ENCODE measurements at regions not wholly inside any gene's neighbourhood (a gene's known extent, or its start where the extent isn't known, plus 50 kb on each side); places are given as distances from the start of the nearest gene placed in this dataset.

DNA sequence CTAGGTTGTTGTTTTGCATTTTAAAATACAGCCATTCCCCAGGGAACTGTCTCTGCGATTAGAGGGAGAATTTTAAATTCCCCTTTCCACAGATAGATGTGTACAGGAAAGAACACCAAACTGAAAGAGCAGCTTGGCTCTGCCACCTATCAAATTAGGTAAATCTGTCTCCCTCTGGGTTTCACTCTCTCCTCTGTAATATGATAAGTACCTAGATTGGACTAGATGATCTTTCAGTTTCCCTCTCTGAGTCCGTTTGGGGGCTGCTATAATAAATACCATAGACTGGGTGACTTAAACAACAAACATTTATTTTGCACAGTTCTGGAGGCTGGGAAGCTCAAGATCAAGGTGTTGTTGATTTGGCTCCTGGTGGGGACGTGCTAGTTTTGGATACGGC, 186.0 kb downstream of the KIF20B start:
- DNase-seq (ENCODE audit: low spot score): no peak

DNA sequence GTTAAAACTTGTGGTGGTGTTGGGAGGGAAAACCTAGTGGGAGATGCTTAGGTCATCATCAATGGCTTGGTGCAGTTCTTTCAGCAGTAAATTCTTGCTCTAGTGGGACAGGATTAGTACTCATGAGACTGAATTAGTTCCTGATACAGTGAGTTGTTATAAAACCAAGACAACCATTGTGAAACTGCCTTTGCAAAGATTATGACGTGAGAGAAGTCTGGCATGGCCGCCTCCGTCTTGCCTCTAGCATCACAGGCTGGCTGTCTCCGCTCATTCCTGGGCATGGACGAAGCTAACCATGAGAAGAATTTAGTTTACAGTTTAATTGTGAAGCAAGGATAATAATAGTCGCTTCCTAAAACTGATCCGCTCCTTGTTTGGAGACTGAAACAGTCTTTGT, 186.4 kb downstream of the KIF20B start:
- DNase-seq (ENCODE audit: low spot score): no peak

DNA sequence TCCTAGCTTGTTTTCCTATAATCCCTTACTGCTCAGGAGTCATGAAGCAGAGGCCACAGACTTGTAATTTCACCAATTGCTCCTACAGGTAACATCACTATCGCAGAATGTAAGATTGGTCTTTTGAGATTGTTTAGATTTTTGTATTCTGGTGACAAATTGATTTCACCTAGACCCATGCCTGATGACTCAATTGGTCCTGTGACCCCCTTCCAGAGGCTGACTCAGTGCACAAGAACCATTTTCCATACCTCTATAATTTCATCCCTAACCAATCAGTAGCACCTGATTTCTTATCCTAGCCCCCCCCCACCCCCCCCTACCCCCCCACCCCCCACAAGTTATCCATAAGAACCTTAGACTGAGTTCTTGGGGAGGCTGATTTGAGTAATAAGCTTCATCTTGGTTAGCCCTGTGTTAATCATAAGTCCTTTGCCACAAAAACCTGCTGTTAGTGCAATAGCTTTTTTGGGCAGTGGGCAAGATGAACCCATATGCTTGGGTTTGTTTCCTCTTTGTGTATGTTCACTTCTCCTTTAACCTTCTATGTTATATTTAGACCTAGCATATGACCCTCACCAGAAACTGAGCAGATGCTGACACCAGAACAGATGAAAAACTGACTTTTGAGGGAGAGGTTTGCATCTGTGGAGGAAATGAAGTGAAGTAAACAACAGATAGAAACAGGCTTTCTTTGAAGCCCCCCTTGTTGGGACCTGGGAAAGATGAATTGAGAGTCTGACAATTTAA, 187.1 kb downstream of the KIF20B start:
- no peak for DNase-seq (ENCODE audit: low spot score)

DNA sequence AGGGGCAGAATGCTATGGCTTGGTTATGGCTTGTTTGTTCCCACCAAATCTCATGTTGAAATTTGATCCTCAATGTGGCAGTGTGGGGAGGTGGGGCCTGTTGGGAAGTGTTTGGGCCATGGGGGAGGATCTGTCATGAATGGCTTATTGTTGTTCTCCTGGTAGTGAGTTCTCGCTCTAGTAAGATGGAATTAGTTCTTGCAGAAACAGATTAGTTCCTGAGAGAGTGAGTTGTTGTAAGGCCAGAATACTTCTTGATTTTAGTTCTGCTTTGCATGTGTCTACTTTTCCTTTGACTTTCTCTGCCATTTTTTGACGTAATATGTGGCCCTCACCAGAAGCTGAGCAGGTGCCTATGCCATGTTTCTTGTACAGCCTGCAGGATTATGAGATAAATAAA, 188.2 kb downstream of the KIF20B start:
- no peak for DNase-seq (ENCODE audit: low spot score)

DNA sequence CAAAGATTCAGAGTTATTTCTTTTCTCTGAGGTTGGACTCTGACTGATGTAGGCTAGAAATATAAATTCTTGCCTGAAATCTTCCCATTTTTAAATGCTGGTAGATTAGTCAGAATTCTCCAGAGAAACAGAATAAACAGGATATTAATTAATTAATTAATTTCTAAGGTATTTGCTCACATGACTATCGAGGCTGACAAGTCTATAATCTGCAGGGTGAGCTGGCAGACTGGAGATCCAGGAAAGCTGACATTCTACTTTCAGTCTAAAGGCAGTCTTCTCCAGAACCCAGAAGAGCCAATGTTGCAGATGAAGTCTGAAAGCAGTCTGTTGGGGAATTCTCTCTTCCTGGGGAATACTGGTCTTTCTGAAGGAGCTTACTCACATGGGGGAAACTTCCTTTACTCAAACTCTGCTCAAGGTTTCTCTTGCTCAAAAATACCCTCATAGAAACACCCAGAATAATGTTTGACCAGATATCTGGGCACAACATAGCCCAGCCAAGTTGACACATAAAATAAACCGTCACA, 189.7 kb downstream of the KIF20B start:
- DNase-seq (ENCODE audit: low spot score): no peak

DNA sequence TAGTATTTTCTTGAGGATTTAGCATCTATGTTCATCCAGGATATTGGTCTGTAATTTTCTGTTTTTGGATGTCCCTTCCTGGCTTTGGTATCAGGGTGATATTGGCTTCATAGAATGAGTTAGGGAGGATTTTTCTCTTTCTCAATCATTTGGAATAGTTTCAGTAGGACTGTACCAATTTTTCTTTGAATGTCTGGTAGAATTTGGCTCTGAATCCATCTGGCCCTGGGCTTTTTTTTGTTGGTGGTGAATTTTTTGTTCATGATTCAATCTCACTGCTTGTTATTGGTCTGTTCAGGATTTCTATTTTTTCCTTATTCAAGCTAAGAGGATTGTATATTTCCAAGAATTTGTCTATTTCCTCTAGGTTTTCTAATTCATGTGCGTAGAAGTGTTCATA, 192.7 kb downstream of the KIF20B start:
- DNase-seq (ENCODE audit: low spot score): no peak

DNA sequence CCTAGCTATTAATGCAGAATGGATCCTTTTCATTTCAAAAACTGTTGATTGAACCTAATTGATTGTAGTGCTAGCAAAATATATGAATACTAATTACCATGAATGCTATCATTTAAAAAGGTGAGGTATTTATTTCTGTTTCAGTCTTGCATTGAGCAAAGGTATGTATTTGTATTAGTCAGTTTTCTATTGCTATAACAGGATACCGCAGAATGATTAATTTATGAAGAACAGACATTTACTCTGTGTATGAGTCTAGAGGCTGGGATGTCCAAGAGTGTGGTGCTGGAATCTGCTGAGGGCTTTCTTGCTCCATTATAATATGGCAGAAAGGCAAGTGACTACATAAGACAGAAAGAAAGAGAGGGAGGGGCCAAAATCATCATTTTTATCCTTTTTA, 199.2 kb downstream of the KIF20B start:
- DNase-seq (ENCODE audit: low spot score): no peak

DNA sequence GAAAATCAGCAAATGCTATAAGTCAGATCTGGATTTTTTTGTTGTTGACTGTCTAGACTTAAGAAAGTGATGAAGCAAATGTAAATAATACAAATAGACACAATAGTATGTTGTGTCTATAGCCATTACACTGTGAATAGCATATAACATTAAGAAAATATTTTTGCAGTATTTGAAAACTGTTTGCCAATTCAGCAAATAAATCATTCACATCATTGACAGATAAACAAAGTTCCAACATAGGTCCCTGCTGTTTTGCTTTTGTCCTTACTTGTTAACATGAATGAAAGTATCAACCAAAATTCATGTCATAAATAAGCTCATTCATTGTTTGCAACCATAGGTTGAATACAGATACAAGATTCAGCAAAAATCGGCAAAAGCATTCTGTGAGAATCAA, 200.5 kb downstream of the KIF20B start:
- DNase-seq (ENCODE audit: low spot score): no peak

DNA sequence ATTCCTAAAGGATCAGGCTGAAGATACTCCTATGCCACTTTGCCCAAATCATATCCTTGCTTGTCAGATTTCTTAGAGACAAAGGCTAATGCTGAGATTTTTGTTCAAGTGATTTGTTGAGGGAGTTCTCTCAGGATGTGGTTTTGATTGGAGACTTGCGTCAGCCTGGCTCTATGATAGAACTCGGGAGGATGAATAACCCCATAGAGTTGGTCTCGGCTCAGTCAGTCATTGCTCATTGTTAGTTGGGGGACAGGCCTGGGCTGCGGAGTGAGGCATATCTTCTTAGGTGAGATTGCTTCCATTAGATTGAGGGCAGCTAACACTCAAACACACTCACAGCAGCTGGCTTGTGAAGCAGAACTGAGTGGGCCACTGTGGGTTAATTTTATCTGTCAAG, 203.4 kb downstream of the KIF20B start:
- no peak for DNase-seq (ENCODE audit: low spot score)

DNA sequence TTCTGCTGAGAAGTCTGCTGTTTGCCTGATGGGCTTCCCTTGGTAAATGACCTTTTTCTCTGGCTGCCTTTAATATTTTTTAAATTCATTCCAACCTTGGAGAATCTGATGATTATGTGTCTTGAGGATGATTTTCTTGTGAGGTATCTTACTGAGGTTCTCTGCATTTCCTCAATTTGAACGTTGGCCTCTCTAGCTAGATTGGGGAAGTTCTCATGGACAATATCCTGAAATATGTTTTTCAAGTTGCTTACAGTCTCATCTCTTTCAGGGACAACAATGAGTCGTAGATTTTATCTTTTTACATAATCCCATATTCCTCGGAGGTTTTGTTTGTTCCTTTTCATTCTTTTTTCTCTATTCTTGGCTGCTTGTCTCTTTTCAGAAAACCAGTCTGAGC, 208.4 kb downstream of the KIF20B start:
- no peak for DNase-seq (ENCODE audit: low spot score)

DNA sequence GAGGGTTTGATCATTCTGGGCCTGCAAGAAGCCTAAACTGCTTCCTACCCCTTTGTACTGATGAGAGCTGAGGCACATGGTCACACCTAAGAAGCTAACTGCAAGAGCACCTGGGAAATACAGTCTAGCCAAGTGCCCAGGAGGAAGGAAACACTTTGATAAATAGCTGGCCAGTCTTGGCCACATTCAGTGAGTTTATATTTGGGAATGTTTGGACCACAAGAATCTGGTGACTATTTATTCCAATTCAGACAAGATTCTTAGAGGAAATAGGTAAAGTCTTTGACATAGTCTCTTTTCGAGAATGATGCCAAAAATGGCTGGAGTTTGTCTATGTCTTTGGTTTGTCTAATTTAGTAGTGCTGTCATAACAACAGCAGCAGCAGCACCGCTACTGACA, 213.6 kb downstream of the KIF20B start:
- DNase-seq (ENCODE audit: low spot score): no peak

DNA sequence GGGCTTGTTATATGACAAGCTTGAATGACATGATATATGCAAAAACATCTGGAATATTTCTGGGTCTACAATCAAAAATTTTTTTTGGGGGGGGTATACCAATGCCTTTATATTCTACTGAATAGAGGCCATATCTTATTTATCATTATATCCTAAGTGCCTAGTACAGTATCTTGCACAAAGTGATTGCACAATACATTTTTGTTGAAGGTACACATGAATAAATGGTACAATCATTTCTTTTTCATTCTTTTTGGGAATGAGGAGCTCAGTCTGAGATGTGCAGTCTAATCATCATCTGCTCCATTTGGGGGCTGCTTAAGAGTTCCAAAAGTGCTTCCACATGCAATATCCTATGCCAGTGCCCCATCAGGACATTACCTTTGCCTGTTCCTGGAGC, 214.6 kb downstream of the KIF20B start:
- DNase-seq (ENCODE audit: low spot score): no peak

DNA sequence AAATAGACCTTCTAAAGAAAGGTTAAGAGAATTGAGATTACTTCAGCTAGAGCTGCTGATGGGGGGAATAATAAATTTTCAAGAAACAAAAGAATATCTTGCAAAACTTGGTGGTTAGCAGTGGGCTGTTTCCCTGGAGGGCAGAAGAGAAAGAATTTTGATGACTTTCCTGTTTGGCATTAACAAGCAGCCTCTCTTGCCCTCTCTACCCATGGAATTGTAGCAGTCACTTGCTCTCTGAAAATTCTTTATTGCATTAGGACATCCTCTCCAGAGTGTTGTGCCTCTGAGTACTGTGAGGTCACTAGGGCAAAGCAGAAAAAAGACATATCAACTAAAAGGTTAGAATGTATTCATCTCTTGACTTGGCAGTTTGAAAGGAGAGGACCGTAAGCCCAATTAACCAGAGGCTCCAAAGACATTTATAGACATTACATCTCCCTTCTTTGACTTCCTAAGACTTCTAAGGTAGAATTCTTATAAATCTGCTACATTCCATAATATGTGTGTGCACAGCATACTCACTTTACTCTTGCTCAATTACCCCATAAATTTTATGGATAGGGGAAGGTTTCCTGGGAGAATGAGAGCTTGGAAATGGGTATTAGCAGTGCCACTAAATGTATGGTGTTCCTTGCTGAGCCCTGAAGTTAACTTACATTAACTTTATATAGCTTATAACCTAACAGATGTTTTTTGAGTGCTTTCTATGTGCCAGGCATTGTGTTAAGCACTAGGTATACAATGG, 215.3 kb downstream of the KIF20B start:
- no peak for DNase-seq (ENCODE audit: low spot score)

DNA sequence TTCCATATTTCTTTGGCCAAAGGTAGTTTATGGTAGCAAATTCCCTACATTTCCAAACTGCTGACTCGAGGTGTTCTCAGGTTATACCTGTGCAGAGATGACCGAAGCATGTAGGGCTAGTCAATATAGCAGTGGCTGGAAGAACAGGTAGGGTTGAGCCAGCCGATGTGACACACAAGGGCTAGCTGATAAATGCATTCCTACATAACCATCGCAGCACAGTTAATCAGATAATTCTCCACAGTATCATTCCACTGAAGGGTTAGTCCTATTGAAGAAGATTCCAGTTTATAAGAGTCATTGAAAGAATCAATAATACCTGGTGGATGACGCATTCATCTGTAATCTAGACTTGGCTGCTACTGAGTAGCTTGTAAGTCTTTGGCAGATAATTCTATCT, 220.0 kb downstream of the KIF20B start:
- no peak for DNase-seq (ENCODE audit: low spot score)

DNA sequence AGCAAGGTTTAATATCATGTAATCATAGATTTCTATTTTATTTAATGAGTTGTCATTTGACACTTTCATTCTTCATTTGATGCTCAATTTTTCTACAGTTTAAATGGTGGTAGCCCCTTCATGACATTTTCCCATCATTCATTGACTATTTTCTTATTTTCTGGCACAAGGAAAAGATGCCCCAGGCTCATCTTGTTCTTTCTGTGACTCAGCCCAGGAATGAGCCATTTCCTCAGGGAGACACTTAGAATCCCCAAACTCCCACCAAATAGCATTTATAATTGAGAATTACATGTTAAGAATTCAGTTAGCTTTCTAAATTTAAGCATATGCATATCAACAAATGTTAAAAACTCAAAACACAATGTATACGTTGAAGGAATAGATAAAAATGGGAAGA, 222.3 kb downstream of the KIF20B start:
- DNase-seq (ENCODE audit: low spot score): no peak

DNA sequence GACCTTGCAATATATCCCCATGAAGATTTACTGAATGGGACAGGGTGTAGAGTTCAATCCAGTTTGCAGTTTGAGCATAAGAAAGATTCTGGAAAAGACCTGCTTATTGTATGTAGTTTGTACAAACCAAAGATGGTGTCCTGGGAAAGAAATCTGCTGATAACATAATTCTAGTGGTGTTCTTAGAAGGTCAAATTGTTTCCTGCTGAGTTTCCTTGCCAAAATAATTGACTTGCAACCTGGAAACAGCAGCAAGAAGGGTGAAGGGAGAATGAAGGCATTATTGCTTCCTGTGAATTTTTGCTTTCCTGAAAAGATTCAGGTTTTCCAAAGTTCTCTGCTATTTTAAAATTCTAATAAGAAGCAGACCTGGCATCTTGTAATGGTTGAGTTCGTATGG, 222.9 kb downstream of the KIF20B start:
- DNase-seq (ENCODE audit: low spot score): no peak

DNA sequence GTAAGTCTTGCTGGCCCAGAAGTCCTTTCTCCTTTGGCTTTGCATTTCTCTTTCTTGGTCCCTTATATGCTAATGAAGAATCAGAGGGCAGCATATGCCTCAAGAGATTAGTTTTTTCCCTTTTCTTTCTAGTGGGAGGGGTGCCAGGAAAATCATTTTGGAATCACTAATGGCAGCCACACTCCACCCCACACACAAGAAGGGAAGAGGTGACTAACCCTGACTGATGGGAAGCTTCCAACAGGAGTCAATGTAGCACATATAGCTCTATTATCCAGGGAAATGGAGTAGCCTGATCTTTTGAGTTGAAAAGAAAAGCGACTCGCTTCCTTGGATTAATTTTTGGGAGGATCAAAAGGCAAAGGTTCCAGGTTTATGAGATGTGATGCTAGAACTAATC, 225.3 kb downstream of the KIF20B start:
- no peak for DNase-seq (ENCODE audit: low spot score)

DNA sequence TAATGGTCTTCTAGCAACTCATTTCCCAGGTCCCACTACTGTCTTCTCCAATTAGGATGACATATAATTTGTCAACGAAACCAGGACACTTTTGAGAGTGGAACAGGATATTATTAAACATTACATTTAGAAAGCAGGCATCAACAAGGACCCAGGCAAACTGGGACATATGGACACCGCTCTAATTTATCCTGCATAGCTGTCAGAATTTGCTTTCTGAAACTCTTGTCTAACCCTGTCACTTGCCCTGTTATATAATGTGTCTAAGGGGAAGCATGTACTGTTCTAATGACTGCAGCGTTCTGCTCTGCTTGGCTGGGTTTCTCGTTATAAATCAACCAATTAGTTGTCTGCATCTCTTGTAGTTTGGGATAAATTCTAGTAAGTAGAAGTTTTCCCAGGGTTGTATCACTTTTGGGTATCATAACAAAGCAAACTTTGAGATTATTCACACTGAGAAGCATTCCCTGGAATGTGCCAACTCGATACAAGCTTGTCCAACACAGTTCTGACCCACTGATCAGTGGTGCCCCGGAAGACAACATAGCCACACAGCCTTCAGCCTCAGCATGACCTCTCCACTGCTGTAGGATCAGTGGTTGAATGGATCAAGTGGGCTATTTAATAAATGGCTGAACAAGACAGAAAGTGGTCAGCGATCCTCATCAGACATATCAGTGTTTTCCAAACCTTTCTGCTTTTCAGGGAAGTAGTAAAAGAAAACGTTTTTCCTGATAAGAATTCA, 228.1 kb downstream of the KIF20B start:
- no peak for DNase-seq (ENCODE audit: low spot score)

DNA sequence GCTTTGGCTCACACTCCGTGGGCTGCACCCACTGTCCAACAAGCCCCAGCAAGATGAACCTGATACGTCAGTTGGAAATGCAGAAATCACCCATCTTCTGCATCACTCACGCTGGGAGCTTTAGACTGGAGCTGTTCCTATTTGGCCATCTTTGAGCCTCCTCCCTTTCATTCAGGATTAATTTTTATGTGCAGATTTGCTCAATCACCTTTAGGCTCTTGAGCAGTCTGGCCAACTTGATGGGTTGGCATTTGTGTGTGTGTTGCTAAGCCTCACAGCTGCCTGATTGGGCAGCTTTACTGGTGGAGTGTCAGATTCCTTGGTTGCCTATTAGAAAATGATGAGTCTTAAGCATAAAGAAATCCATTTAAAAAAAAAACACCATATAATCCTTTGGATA, 236.1 kb downstream of the KIF20B start:
- no peak for DNase-seq (ENCODE audit: low spot score)

DNA sequence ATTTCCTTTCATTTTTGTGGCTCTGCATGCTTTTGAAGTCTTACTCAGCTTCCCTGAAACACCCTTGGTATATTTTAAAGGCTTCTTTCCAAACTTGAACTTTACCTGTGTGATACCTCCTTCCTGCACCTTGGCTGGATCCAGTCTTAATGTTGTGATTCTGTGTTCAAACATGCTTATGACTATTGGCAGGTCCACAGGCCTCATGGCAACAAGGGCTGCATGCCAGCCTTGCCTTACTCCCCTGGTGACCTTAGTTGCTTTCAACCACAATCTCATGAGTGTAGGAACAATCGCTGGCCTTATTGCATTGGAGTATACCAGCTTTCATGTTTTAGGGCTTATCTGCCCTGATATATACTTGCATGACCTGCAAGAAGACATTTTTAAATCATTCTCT, 238.7 kb downstream of the KIF20B start:
- no peak for DNase-seq (ENCODE audit: low spot score)

DNA sequence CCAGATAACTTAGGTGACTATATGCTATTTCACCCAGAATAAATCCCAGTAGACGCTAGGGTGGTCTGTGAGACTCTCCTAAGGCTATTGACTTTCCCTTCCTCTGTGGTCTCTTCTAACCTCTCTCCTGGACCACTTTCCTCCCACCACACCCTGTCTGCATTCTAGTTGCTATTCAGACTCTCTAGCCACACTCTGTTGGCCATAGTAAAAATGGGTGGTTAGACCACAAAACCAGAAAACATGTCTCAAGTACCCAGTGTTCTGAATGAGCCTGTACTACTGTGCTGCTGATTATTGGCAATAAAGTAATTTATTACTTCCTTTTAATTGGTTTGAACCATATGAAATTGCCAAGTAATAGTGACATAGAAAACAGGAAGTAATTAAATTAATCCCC, 240.8 kb downstream of the KIF20B start:
- DNase-seq (ENCODE audit: low spot score): no peak

DNA sequence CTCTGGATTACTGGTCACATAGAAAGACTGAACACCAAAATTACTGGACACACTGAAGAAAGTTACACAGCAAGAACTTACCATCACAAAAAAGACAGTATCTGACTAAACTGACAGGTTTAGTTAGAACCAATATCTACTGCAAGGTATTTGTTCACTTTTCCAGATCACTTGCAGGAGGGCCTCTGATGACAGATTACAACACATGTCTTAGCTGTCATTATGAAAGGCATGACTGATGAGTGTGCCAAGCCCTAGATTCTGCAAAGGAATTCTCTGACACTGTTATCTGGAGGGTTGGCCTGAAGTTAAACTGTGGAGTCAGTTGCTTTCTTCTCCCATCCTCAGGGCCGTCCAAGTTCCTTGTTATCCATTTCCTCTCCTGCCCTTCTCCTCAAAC, 242.7 kb downstream of the KIF20B start:
- DNase-seq (ENCODE audit: low spot score): no peak

DNA sequence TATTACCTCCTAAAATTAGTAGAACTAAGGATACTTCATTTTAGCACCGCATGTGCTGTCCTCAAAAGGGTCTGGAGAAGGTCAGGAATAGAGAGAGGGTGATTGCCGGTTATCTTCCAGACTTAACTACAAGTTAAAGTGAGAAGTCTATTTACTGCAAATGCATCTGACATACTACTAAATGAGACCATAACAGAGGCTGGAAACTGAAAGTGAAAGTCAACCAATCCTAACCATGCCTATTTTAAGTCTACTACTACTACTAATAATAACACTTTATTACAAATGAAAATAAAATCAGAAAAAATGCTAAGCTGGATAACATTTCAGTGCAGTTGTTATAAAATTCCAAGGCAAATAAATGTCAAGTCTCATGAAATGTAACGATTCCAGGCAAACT, 244.7 kb downstream of the KIF20B start:
- no peak for DNase-seq (ENCODE audit: low spot score)
